GM18507 (cell line): ENCODE measurements at regions not wholly inside any gene's neighbourhood (a gene's known extent, or its start where the extent isn't known, plus 50 kb on each side); places are given as distances from the start of the nearest gene placed in this dataset.

Experiments used
- DNase-seq: peaks from one replicate; pipeline ENCODE4 v3.0.0; 2011; ENCODE audit warnings: low read depth; ENCODE audit not compliant: insufficient read length; ENCODE audit errors: extremely low spot score
- FAIRE-seq: peaks from 2 replicates; lab custom pipeline; 2011; peaks lifted over from hg19 to GRCh38; lab: Jason Lieb, UNC

GRCh38 chr1:170219163-170219562 is 73.4 kb downstream of the NTMT2 start:
- DNase-seq = no peak
- FAIRE-seq = no peak

GRCh38 chr1:170221031-170221430 is 75.3 kb downstream of the NTMT2 start:
- FAIRE-seq (no peak), DNase-seq (no peak)

- FAIRE-seq (no peak), DNase-seq (no peak)
Measured at GRCh38 chr1:170221495-170221894, 75.7 kb downstream of the NTMT2 start.

- DNase-seq (no peak), FAIRE-seq (no peak)
Measured at GRCh38 chr1:170224469-170224868, 78.7 kb downstream of the NTMT2 start.

- FAIRE-seq = no peak
- DNase-seq = no peak
Measured at GRCh38 chr1:170225781-170226530, 80.2 kb downstream of the NTMT2 start.

GRCh38 chr1:170226767-170227166 is 81.0 kb downstream of the NTMT2 start:
- no peak for DNase-seq
- no peak for FAIRE-seq

- no peak for FAIRE-seq
- DNase-seq = no peak
Measured at GRCh38 chr1:170230323-170230722, 84.6 kb downstream of the NTMT2 start.

GRCh38 chr1:170231662-170232061 is 85.9 kb downstream of the NTMT2 start:
- no peak for FAIRE-seq
- no peak for DNase-seq

- DNase-seq (no peak), FAIRE-seq (no peak)
Measured at GRCh38 chr1:170238704-170239391, 93.1 kb downstream of the NTMT2 start.

GRCh38 chr1:170239445-170239844 is 93.7 kb downstream of the NTMT2 start:
- DNase-seq (no peak), FAIRE-seq (no peak)

GRCh38 chr1:170240409-170240808 is 94.7 kb downstream of the NTMT2 start:
- DNase-seq (no peak), FAIRE-seq (peak; percentile 64)

GRCh38 chr1:170241266-170241851 is 95.6 kb downstream of the NTMT2 start:
- DNase-seq (no peak), FAIRE-seq (no peak)

GRCh38 chr1:170247751-170248521 is 102.2 kb downstream of the NTMT2 start:
- FAIRE-seq (peak; percentile 62), DNase-seq (no peak)

GRCh38 chr1:170250531-170251276 is 104.9 kb downstream of the NTMT2 start:
- DNase-seq (no peak), FAIRE-seq (no peak)

GRCh38 chr1:170252851-170253579 is 107.3 kb downstream of the NTMT2 start:
- no peak for DNase-seq
- no peak for FAIRE-seq

GRCh38 chr1:170254371-170254770 is 108.6 kb downstream of the NTMT2 start:
- FAIRE-seq (no peak), DNase-seq (no peak)

- DNase-seq (no peak), FAIRE-seq (no peak)
Measured at GRCh38 chr1:170261669-170262068, 115.9 kb downstream of the NTMT2 start.

GRCh38 chr1:170262276-170262939 is 116.6 kb downstream of the NTMT2 start:
- DNase-seq = no peak
- no peak for FAIRE-seq
